HL-60 (cell line): ENCODE measurements at regions not wholly inside any gene's neighbourhood (a gene's known extent, or its start where the extent isn't known, plus 50 kb on each side); places are given as distances from the start of the nearest gene placed in this dataset.

ENCODE experiments used
- GABPA ChIP-seq: IDR thresholded peaks from 2 replicates; pipeline ENCODE4 v1.6.1; 2012; ENCODE audit warnings: low read depth
- POLR2AphosphoS5 ChIP-seq: IDR thresholded peaks from 2 replicates; pipeline ENCODE4 v1.6.1; 2012; ENCODE audit warnings: low read depth
- TF ChIP-seq, protein P1 (sequence below): IDR thresholded peaks from one replicate; pipeline ENCODE4 v1.5.1; 2011; ENCODE audit warnings: low read length, control low read depth, inconsistent platforms; ENCODE audit not compliant: insufficient read depth
- TF ChIP-seq, protein P2 (sequence below): IDR thresholded peaks from 2 replicates; pipeline ENCODE4 v1.6.1; 2012; ENCODE audit warnings: low read depth; ENCODE audit not compliant: insufficient replicate concordance

DNA sequence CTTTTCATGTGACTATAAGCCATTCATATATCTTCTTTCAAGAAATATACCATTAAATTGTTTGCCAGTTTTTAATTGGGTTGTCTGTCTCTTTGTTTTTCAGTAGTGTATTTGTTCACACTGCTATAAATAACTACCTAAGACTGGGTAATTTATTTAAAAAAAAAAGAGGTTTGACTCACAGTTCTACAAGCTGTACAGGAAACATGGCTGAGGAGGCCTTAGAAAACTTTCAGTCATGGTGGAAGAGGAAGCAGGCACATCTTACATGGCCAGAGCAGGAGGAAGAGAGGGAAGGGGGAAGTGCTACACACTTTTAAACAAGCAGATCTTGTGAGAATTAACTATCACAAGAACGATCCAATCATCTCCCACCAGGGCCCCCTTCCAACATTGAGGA lies 255.3 kb downstream of the EPM2A start:
- TF ChIP-seq, protein P1, sequence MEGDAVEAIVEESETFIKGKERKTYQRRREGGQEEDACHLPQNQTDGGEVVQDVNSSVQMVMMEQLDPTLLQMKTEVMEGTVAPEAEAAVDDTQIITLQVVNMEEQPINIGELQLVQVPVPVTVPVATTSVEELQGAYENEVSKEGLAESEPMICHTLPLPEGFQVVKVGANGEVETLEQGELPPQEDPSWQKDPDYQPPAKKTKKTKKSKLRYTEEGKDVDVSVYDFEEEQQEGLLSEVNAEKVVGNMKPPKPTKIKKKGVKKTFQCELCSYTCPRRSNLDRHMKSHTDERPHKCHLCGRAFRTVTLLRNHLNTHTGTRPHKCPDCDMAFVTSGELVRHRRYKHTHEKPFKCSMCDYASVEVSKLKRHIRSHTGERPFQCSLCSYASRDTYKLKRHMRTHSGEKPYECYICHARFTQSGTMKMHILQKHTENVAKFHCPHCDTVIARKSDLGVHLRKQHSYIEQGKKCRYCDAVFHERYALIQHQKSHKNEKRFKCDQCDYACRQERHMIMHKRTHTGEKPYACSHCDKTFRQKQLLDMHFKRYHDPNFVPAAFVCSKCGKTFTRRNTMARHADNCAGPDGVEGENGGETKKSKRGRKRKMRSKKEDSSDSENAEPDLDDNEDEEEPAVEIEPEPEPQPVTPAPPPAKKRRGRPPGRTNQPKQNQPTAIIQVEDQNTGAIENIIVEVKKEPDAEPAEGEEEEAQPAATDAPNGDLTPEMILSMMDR, result no peak
- TF ChIP-seq POLR2AphosphoS5 (no peak), GABPA (no peak)
- TF ChIP-seq, protein P2, sequence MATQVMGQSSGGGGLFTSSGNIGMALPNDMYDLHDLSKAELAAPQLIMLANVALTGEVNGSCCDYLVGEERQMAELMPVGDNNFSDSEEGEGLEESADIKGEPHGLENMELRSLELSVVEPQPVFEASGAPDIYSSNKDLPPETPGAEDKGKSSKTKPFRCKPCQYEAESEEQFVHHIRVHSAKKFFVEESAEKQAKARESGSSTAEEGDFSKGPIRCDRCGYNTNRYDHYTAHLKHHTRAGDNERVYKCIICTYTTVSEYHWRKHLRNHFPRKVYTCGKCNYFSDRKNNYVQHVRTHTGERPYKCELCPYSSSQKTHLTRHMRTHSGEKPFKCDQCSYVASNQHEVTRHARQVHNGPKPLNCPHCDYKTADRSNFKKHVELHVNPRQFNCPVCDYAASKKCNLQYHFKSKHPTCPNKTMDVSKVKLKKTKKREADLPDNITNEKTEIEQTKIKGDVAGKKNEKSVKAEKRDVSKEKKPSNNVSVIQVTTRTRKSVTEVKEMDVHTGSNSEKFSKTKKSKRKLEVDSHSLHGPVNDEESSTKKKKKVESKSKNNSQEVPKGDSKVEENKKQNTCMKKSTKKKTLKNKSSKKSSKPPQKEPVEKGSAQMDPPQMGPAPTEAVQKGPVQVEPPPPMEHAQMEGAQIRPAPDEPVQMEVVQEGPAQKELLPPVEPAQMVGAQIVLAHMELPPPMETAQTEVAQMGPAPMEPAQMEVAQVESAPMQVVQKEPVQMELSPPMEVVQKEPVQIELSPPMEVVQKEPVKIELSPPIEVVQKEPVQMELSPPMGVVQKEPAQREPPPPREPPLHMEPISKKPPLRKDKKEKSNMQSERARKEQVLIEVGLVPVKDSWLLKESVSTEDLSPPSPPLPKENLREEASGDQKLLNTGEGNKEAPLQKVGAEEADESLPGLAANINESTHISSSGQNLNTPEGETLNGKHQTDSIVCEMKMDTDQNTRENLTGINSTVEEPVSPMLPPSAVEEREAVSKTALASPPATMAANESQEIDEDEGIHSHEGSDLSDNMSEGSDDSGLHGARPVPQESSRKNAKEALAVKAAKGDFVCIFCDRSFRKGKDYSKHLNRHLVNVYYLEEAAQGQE, result no peak
